ENCODE measurements at regions not wholly inside any gene's neighbourhood (a gene's known extent, or its start where the extent isn't known, plus 50 kb on each side); places are given as distances from the start of the nearest gene placed in this dataset.
"Not testable (repeated sequence)": the region's sequence is repeated elsewhere in the genome, so short reads cannot be mapped to it uniquely, and the experiment has no call there.

GRCh38 chr11:109708184-109708583 lies 286.2 kb downstream of the C11orf87 start:
- no peaks in the 10 kb centered on the region for H3K4me1 ChIP-seq (ENCODE audit: control insufficient read depth, insufficient read depth, low read length, poor library complexity, severe bottlenecking)
- H3K27ac ChIP-seq (ENCODE audit: low read depth, low read length, severe bottlenecking) = no peak overlapping the region
- 56 to 100% methylated on average over 1 of the region's 1 CpG for WGBS, 2 experiments (ENCODE audit: insufficient coverage in 2 of 2)
- no peak overlapping the region for H3K4me3 ChIP-seq (ENCODE audit: extremely low read depth, insufficient read depth, low read length, poor library complexity, severe bottlenecking)
- H3K36me3 ChIP-seq (ENCODE audit: control insufficient read depth, insufficient read depth, low read length) = no peaks in the 10 kb centered on the region
- no peaks in the 10 kb centered on the region for H3K9me3 ChIP-seq (ENCODE audit: control insufficient read depth, low read length)

- not testable (repeated sequence) for H3K27ac ChIP-seq (ENCODE audit: low read depth, low read length, severe bottlenecking); H3K36me3 ChIP-seq (ENCODE audit: control insufficient read depth, insufficient read depth, low read length); H3K4me3 ChIP-seq (ENCODE audit: extremely low read depth, insufficient read depth, low read length, poor library complexity, severe bottlenecking); H3K4me1 ChIP-seq (ENCODE audit: control insufficient read depth, insufficient read depth, low read length, poor library complexity, severe bottlenecking)
- 96 to 100% methylated on average over 1 to 2 of the region's 2 CpGs for WGBS, 2 experiments (ENCODE audit: insufficient coverage in 2 of 2)
- peaks cover 13% of the 10 kb centered on the region for H3K9me3 ChIP-seq (ENCODE audit: control insufficient read depth, low read length)
Measured at GRCh38 chr11:109714444-109714843, 292.5 kb downstream of the C11orf87 start.

- not testable (repeated sequence) for H3K36me3 ChIP-seq (ENCODE audit: control insufficient read depth, insufficient read depth, low read length); H3K27ac ChIP-seq (ENCODE audit: low read depth, low read length, severe bottlenecking); H3K4me1 ChIP-seq (ENCODE audit: control insufficient read depth, insufficient read depth, low read length, poor library complexity, severe bottlenecking); H3K4me3 ChIP-seq (ENCODE audit: extremely low read depth, insufficient read depth, low read length, poor library complexity, severe bottlenecking)
- H3K9me3 ChIP-seq (ENCODE audit: control insufficient read depth, low read length) = peaks cover 13% of the 10 kb centered on the region
- 86 to 92% methylated on average over 3 to 4 of the region's 4 CpGs for WGBS, 2 experiments (ENCODE audit: insufficient coverage in 2 of 2)
Measured at GRCh38 chr11:109715424-109715823, 293.4 kb downstream of the C11orf87 start.

- 81 to 83% methylated on average over 2 of the region's 2 CpGs for WGBS, 2 experiments (ENCODE audit: insufficient coverage in 2 of 2)
- no peak overlapping the region for H3K4me3 ChIP-seq (ENCODE audit: extremely low read depth, insufficient read depth, low read length, poor library complexity, severe bottlenecking)
- no peaks in the 10 kb centered on the region for H3K9me3 ChIP-seq (ENCODE audit: control insufficient read depth, low read length)
- no peak overlapping the region for H3K27ac ChIP-seq (ENCODE audit: low read depth, low read length, severe bottlenecking)
- peaks cover 4% of the 10 kb centered on the region for H3K4me1 ChIP-seq (ENCODE audit: control insufficient read depth, insufficient read depth, low read length, poor library complexity, severe bottlenecking)
- no peaks in the 10 kb centered on the region for H3K36me3 ChIP-seq (ENCODE audit: control insufficient read depth, insufficient read depth, low read length)
Measured at GRCh38 chr11:109726061-109726460, 304.1 kb downstream of the C11orf87 start.

- WGBS, 2 experiments (ENCODE audit: insufficient coverage in 2 of 2) = 80 to 100% methylated on average over 1 of the region's 1 CpG
- Histone ChIP-seq H3K4me3 (ENCODE audit: extremely low read depth, insufficient read depth, low read length, poor library complexity, severe bottlenecking) (no peak overlapping the region), H3K9me3 (ENCODE audit: control insufficient read depth, low read length) (no peaks in the 10 kb centered on the region), H3K27ac (ENCODE audit: low read depth, low read length, severe bottlenecking) (no peak overlapping the region), H3K4me1 (ENCODE audit: control insufficient read depth, insufficient read depth, low read length, poor library complexity, severe bottlenecking) (peaks cover 4% of the 10 kb centered on the region), H3K36me3 (ENCODE audit: control insufficient read depth, insufficient read depth, low read length) (no peaks in the 10 kb centered on the region)
Measured at GRCh38 chr11:109728056-109728455, 306.1 kb downstream of the C11orf87 start.

GRCh38 chr11:109729761-109730160 lies 307.8 kb downstream of the C11orf87 start:
- no peak overlapping the region for H3K27ac ChIP-seq (ENCODE audit: low read depth, low read length, severe bottlenecking)
- peaks cover 4% of the 10 kb centered on the region for H3K4me1 ChIP-seq (ENCODE audit: control insufficient read depth, insufficient read depth, low read length, poor library complexity, severe bottlenecking)
- WGBS, 2 experiments (ENCODE audit: insufficient coverage in 2 of 2) = 87 to 92% methylated on average over 4 of the region's 4 CpGs
- no peaks in the 10 kb centered on the region for H3K9me3 ChIP-seq (ENCODE audit: control insufficient read depth, low read length)
- H3K4me3 ChIP-seq (ENCODE audit: extremely low read depth, insufficient read depth, low read length, poor library complexity, severe bottlenecking) = no peak overlapping the region
- no peaks in the 10 kb centered on the region for H3K36me3 ChIP-seq (ENCODE audit: control insufficient read depth, insufficient read depth, low read length)

- no peak overlapping the region for H3K4me3 ChIP-seq (ENCODE audit: extremely low read depth, insufficient read depth, low read length, poor library complexity, severe bottlenecking)
- no peaks in the 10 kb centered on the region for H3K9me3 ChIP-seq (ENCODE audit: control insufficient read depth, low read length)
- peaks cover 4% of the 10 kb centered on the region for H3K4me1 ChIP-seq (ENCODE audit: control insufficient read depth, insufficient read depth, low read length, poor library complexity, severe bottlenecking)
- no peak overlapping the region for H3K27ac ChIP-seq (ENCODE audit: low read depth, low read length, severe bottlenecking)
- H3K36me3 ChIP-seq (ENCODE audit: control insufficient read depth, insufficient read depth, low read length) = no peaks in the 10 kb centered on the region
- no CpG with 5 or more reads among the region's 2 CpGs for WGBS, 2 experiments (ENCODE audit: insufficient coverage in 2 of 2)
Measured at GRCh38 chr11:109730669-109731068, 308.7 kb downstream of the C11orf87 start.

GRCh38 chr11:109731451-109731850 lies 309.5 kb downstream of the C11orf87 start:
- Histone ChIP-seq H3K4me3 (ENCODE audit: extremely low read depth, insufficient read depth, low read length, poor library complexity, severe bottlenecking) (no peak overlapping the region), H3K9me3 (ENCODE audit: control insufficient read depth, low read length) (no peaks in the 10 kb centered on the region), H3K27ac (ENCODE audit: low read depth, low read length, severe bottlenecking) (no peak overlapping the region), H3K36me3 (ENCODE audit: control insufficient read depth, insufficient read depth, low read length) (no peaks in the 10 kb centered on the region), H3K4me1 (ENCODE audit: control insufficient read depth, insufficient read depth, low read length, poor library complexity, severe bottlenecking) (peaks cover 4% of the 10 kb centered on the region)
- 90 to 100% methylated on average over 2 to 3 of the region's 4 CpGs for WGBS, 2 experiments (ENCODE audit: insufficient coverage in 2 of 2)

- Histone ChIP-seq H3K4me1 (ENCODE audit: control insufficient read depth, insufficient read depth, low read length, poor library complexity, severe bottlenecking) (no peaks in the 10 kb centered on the region), H3K4me3 (ENCODE audit: extremely low read depth, insufficient read depth, low read length, poor library complexity, severe bottlenecking) (no peak overlapping the region), H3K27ac (ENCODE audit: low read depth, low read length, severe bottlenecking) (no peak overlapping the region), H3K9me3 (ENCODE audit: control insufficient read depth, low read length) (no peaks in the 10 kb centered on the region), H3K36me3 (ENCODE audit: control insufficient read depth, insufficient read depth, low read length) (no peaks in the 10 kb centered on the region)
- 83% methylated on average over 1 of the region's 1 CpG; no CpG with 5 or more reads in 1 of the 2 experiments for WGBS, 2 experiments (ENCODE audit: insufficient coverage in 2 of 2)
Measured at GRCh38 chr11:109733245-109733644, 311.3 kb downstream of the C11orf87 start.

GRCh38 chr11:109734566-109734965 lies 312.6 kb downstream of the C11orf87 start:
- Histone ChIP-seq H3K27ac (ENCODE audit: low read depth, low read length, severe bottlenecking) (no peak overlapping the region), H3K4me3 (ENCODE audit: extremely low read depth, insufficient read depth, low read length, poor library complexity, severe bottlenecking) (no peak overlapping the region), H3K9me3 (ENCODE audit: control insufficient read depth, low read length) (no peaks in the 10 kb centered on the region), H3K4me1 (ENCODE audit: control insufficient read depth, insufficient read depth, low read length, poor library complexity, severe bottlenecking) (peaks cover 4% of the 10 kb centered on the region), H3K36me3 (ENCODE audit: control insufficient read depth, insufficient read depth, low read length) (no peaks in the 10 kb centered on the region)
- 80 to 96% methylated on average over 1 to 3 of the region's 3 CpGs for WGBS, 2 experiments (ENCODE audit: insufficient coverage in 2 of 2)

- WGBS, 2 experiments (ENCODE audit: insufficient coverage in 2 of 2) = 86 to 94% methylated on average over 1 of the region's 2 CpGs
- no peaks in the 10 kb centered on the region for H3K36me3 ChIP-seq (ENCODE audit: control insufficient read depth, insufficient read depth, low read length)
- H3K9me3 ChIP-seq (ENCODE audit: control insufficient read depth, low read length) = no peaks in the 10 kb centered on the region
- H3K27ac ChIP-seq (ENCODE audit: low read depth, low read length, severe bottlenecking) = no peak overlapping the region
- no peak overlapping the region for H3K4me3 ChIP-seq (ENCODE audit: extremely low read depth, insufficient read depth, low read length, poor library complexity, severe bottlenecking)
- peaks cover 4% of the 10 kb centered on the region for H3K4me1 ChIP-seq (ENCODE audit: control insufficient read depth, insufficient read depth, low read length, poor library complexity, severe bottlenecking)
Measured at GRCh38 chr11:109735128-109735527, 313.1 kb downstream of the C11orf87 start.

All from mesodermal cell (in vitro differentiated cells).